ENCODE measurements at regions not wholly inside any gene's neighbourhood (a gene's known extent, or its start where the extent isn't known, plus 50 kb on each side); places are given as distances from the start of the nearest gene placed in this dataset.
"Not testable (repeated sequence)": the region's sequence is repeated elsewhere in the genome, so short reads cannot be mapped to it uniquely, and the experiment has no call there.

DNA sequence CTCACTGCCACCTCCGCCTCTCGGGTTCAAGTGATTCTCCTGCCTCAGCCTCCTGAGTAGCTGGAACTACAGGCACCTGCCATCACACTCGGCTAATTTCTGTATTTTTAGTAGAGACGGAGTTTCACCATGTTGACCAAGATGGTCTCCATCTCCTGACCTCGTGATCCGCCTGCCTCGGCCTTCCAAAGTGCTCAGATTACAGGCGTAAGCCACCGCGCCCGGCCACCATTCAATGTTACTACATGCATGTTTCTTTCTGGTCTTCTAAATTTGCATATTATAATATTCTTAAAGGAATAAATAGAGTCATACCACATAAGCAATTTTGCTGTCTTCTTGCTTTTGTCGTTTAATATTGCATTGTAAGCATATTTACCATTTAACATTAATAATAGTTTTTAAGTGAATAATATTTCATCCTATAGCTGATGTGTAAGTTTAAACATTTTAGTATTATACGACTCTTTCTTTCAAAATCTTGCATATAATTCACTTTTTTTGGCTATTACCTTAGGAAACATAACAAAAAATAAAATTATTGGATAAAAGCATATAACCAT is 1270.4 kb downstream of the ADGRL3 start:
- DNase-seq (ENCODE audit: low spot score): no peak

DNA sequence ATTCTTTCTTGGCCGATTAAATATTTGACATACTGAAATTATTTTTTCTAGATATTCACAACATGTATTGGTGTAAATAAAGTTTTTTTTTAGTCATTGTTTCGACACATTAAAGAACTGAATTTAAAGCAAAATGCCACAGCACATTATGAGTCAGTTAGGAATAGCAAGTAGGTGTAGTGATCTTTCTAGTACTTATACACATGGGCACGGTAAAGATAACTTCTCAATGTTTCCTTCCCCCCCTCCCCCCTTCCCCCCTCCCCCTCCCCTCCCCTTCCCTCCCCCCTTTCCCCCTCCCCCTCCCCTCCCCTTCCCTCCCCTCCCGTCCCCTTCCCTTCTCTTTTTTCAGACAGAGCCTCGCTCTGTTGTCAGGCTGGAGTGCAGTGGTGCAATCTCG is 1269.9 kb downstream of the ADGRL3 start:
- DNase-seq (ENCODE audit: low spot score): no peak

DNA sequence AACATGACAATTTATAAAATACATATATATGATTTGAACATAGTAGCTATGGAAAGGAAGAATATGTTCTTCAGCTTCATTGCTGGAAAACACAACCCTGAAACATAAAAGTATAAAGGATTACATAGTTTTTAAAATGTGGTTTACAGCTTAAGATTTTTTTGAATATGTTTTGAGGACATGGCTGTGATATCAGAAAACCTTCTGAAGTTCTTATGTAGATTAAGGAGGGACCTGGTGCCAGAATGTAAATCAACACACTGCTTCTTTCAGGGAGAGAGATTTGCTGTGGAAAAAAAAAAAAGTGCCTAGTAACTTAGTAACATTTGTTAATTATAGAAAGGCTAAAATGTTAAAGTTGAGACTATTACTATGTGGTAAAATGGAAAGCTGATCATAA is 1261.8 kb downstream of the ADGRL3 start:
- no peak for DNase-seq (ENCODE audit: low spot score)

DNA sequence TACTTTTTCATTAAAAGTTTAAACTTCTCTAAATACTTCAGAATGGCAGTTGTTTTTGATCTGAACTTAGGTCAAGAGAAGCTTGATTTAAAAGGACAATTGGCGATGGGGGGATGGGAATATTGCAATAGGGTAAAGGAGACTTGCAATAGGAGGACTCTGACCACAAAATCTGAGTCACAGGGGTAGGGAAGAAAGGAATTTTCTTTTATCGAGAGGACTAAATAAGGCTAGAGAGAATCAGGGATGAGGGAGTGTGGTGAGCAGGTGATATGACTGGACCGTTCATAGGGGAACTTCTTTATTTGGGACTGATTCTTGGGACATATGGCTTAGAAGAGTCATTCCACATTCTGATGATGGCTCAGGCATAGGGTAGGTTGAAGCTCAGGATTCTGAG is 1260.2 kb downstream of the ADGRL3 start:
- no peak for DNase-seq (ENCODE audit: low spot score)

DNA sequence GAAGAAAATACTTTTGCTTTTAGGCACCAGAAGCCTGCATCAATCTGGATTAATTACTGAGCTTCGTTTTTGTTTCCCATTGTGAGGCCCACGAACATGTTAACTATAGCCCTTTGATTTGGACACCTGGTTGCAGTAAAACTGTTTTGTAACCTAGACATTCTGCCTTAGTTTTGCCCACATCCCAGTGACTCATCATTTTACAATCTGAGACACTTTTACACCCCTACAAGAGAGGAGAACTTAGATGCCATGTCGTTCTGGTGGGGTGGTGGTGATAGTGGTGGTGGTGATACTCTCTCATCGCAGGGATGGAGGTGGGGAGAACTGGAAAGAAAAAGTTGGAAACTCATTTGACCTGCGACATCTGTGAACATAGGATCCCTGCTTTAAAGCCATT is 1257.2 kb downstream of the ADGRL3 start:
- DNase-seq (ENCODE audit: low spot score): no peak

DNA sequence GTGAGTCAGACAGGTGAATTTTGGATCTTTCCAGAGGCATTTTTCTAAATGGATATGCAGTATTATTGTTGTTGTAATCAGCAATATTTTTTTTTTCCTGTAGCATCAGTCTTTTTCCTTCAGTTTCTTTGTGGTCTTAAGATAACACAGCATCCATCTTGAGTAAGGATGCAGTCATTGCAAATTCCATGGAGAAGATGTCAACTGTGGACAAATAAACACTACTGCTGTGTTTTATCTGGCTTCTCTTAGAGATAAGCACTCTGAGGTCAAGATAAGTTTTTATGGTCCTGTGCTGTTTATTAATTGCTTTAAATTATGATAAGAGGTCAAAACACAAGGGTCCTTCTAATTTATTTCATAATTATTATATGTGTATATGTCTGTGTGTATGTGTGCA is 1255.7 kb downstream of the ADGRL3 start:
- DNase-seq (ENCODE audit: low spot score): no peak

DNA sequence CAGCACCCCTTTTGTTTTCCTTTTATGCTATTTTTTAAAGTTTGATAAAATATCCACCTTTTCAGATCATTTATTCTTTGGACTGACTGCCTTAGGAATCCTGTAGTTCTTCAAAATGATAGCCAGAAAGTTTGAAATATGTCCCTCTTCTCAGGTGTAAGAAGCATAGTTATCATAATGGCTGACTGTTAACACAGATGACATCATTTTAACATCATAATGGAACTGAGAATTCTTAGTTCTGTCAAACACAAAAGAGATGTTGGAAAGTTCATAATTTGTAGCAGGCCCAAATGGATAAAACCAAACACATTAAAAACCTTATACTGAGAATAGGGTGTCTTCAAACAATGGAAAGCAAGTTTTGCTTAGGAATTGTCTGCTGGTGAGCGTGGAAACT is 1254.4 kb downstream of the ADGRL3 start:
- no peak for DNase-seq (ENCODE audit: low spot score)

DNA sequence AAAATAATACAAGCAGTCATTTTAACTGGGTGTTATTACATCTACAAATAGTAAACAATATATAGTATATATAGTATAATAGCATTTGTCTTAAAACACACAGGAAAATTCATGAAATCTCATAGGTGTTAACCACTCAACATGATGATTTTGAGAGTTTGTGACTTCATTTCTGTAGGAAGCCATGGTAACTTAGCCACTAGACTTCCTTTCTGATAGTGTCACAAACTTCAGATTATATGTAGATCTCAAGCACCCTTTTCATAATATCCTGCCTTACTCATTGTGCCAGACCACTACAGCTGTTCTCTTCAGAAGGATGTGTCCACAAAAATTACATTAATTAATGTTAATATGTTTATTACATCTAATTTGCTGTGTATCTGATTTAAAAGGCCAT is 1250.6 kb downstream of the ADGRL3 start:
- DNase-seq (ENCODE audit: low spot score): no peak

GRCh38 chr4:62449538-62449937 is 1249.4 kb downstream of the ADGRL3 start:
- no peak for DNase-seq (ENCODE audit: low spot score)

GRCh38 chr4:62448911-62449310 is 1248.8 kb downstream of the ADGRL3 start:
- no peak for DNase-seq (ENCODE audit: low spot score)

- no peak for DNase-seq (ENCODE audit: low spot score)
Observed at GRCh38 chr4:62439051-62439450, 1238.9 kb downstream of the ADGRL3 start.

GRCh38 chr4:62434921-62435320 is 1234.8 kb downstream of the ADGRL3 start:
- DNase-seq (ENCODE audit: low spot score): no peak

DNA sequence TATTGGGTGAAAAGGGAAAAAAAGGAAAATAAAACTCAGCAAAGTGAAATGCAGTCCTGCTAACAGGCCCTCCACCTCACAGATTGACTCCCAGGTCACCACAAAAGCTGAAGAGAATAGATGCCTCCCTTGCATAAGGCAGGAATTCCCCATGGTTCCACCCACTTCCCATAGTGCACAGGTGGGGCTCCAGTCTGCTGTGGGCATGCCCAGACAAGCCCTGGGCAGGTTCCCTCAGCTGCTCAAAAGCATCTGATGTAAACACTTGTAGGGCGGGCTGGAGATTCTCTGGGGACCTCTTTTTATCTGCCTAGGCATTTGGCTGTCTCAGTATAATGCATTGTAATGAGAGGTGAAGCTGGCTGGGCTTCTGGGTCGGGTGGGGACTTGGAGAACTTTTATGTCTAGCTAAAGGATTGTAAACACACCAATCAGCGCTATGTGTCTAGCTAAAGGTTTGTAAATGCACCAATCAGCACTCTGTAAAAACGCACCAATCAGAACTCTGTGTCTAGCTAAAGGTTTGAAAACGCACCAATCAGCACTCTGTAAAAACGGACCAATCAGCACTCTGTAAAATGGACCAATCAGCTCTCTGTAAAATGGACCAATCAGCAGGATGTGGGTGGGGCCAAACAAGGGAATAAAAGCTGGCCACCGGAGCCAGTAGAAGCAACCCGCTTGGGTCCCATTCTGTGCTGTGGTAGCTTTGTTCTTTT is 1231.5 kb downstream of the ADGRL3 start:
- DNase-seq (ENCODE audit: low spot score): not testable (repeated sequence)

DNA sequence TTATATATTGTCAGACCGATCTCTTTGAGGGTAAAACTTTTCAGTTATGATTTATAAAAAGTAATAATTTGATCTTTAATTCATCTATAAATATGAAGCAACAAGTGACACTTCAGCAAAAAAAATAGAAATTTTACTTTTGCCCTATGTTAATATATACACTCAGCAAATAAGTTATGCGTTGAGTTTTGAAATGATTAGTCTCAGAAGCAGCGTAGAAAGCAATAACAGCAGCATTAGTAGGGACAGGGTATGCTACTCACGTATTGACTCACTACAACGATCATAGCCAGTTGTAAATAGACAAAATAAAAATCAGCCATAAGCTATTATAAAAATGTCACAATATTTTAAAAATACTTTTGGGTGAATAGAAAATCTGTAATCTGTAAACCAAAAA is 1229.2 kb downstream of the ADGRL3 start:
- DNase-seq (ENCODE audit: low spot score): no peak

DNA sequence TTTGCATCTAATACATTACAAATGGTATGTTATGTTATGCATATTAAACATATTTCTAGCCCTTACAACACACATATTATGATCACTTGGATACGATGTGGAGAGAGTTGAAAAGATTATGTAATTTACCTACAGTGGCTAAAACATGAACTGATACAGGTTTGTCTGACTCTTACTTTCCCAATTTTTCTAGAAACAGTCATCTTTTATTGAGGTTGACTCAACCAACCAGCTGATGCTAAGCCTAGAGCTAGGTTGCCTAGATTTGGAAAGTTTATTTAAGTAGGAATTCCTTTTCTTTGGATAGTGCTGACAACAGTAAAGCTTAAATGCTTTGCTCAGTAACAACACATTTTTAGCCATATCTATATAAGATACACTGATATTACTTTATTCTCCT is 1215.1 kb downstream of the ADGRL3 start:
- DNase-seq (ENCODE audit: low spot score): no peak

- no peak for DNase-seq (ENCODE audit: low spot score)
Observed at GRCh38 chr4:62414563-62414962, 1214.4 kb downstream of the ADGRL3 start.

DNA sequence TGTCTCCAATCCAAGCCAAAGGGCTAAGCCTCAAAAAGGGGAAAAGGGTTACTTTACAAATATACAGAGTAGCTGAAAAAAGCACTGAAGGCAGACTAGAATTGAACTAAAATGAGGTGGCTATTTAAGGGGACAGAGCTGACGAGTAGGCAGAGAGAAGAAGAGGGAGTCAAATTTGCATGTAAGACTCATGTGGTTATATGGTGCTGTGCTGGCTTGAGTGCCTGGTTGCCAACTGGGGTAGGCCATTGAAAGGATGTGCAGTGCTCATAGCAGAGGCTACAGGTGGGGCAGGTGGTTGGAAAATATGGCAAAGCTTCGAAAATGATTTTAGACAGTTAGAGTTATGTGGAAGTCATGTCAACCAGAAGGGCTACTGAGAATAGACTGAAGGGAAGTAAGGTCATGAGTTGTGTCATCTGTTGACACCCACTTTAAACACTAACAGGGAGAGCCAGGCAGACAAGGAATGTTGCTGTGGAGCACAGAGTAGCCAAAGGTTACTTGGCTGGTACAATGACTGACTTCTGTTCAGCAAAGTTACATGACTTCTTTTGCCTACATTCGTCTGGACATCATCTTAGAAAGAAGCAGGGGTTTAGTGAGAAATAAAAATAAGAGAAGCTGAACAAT is 1210.4 kb downstream of the ADGRL3 start:
- no peak for DNase-seq (ENCODE audit: low spot score)

DNA sequence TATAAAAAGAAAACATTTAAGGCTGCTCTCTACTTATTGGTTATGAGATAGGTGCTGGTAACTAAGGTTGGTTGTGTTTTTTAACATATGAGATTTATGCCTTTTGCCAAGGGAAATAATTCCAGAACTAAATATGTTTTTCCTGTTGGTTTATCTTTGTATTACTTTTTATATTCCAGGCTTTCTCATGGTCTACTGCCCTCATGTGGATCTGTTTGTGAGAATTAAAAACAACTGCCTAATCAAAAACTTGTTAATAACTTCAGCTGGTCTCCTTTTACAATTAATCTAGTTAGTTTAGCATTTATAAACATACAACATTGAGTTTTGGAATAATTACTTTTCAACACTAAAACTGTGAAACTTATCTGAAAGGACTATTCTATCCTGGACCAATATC is 1208.3 kb downstream of the ADGRL3 start:
- DNase-seq (ENCODE audit: low spot score): no peak

DNA sequence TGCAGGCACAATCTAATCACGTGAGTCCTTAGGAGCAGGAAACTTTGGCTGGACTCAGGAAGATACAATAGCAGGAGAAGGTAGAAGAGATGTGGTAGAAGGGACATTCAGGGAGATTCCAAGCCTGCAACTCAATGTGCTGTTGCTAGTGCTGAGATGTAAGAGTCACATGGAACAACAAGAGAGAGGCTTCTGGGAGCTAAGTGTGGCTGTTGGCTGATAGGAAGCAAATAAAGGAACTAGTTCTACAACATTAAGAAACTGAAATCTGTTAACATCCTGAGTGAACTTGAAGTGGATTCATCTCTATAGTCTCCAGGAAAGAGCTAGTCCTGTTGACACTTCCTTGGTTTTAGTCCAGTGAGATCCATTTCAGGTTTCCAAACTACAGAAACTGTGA is 1207.4 kb downstream of the ADGRL3 start:
- DNase-seq (ENCODE audit: low spot score): no peak

GRCh38 chr4:62402088-62402806 is 1202.1 kb downstream of the ADGRL3 start:
- no peak for DNase-seq (ENCODE audit: low spot score)

- no peak for DNase-seq (ENCODE audit: low spot score)
Observed at GRCh38 chr4:62399242-62399641, 1199.1 kb downstream of the ADGRL3 start.

DNA sequence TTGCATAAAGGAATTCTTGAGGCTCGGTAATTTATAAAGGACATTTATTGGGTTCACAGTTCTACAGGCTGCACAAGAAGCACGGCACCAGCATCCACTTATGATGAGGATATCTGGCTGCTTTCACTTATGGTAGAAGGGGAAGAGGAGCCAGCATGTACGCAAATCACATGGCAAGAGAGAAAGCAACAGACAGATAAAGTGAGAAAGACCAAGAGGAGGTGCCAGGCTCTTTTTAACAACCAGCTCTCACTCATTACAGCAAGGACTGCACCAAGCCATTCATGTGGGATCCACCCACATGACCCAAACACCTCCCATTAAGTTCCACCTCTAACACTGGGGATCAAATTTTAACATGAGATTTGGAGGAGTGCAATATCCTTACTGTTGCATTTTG is 1198.2 kb downstream of the ADGRL3 start:
- DNase-seq (ENCODE audit: low spot score): no peak

Data from mesenteric fat pad (tissue), 1 donor.